GM18505 (cell line): ENCODE measurements at regions not wholly inside any gene's neighbourhood (a gene's known extent, or its start where the extent isn't known, plus 50 kb on each side); places are given as distances from the start of the nearest gene placed in this dataset.
"Not testable (repeated sequence)": the region's sequence is repeated elsewhere in the genome, so short reads cannot be mapped to it uniquely, and the experiment has no call there.

Source experiments
- ATAC-seq: cut with Tn5 transposase; IDR thresholded peaks from one replicate; pipeline ENCODE4 v1.9.1; 2021; ENCODE audit not compliant: unreplicated experiment
- POLR2A ChIP-seq: IDR thresholded peaks from 4 replicates; pipeline ENCODE4 v1.6.1; 2011; ENCODE audit warnings: borderline replicate concordance; ENCODE audit not compliant: insufficient read depth, insufficient read length; ENCODE audit errors: extremely low read depth

DNA sequence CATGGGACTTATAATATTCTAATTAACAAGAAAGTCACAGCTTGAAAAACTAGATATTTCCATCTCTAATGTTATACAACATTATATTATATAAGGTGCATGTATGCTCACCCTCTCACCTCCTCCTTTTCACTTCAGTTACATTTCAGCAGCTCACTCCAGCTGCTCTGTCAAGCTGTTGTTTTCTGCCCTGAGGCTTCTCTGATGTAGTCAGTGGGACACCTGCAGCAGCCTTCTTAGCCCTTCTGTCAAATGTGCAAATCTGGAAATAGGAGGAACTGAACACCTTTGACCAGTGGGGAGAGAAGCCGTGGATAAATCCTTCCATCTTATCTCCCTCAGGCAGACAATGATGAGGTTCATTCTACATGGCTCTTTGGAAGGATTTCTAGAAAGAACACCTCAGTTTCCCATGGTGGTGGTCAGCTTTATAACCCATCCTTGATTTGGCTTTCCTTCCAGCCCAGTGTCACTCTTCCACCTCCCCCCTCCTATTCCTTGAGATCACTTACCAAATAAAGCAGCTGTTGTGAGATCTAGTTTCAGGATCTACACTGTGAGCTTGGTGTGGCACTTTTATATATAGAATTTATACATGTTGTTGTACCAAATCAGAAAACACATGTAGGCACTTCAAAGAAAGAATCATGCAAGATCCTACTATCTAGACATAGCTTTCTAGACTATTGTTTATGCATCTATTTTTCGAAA is 79.6 kb upstream of the STK38L start:
- no peak for TF ChIP-seq POLR2A
- no peak for ATAC-seq

DNA sequence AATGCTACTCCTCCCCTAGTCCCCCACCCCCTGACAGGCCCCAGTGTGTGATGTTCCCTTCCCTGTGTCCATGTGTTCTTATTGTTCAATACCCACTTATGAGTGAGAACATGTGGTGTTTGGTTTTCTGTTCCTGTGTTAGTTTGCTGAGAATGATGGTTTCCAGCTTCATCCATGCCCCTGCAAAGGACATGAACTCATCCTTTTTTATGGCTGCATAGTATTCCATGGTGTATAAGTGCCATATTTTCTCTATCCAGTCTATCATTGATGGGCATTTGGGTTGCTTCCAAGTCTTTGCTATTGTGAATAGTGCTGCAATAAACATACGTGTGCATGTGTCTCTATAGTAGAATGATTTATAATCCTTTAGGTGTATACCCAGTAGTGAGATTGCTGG is 78.1 kb upstream of the STK38L start:
- ATAC-seq: not testable (repeated sequence)

DNA sequence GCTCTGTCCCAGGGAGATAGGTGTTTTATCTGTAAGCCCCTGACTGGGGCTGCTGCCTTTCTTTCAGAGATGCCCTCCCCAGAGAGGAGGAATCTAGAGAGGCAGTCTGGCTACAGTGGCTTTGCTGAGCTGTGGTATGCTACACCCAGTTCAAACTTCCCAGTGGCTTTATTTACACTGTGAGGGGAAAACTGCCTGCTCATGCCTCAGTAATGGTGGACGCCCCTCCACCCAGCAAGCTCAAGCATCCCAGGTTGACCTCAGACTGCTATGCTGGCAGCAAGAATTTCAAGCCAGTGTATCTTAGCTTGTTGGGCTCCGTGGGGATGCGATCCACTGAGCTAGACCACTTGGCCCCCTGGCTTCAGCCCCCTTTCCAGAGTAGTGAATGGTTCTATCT is 72.6 kb upstream of the STK38L start:
- ATAC-seq: not testable (repeated sequence)

DNA sequence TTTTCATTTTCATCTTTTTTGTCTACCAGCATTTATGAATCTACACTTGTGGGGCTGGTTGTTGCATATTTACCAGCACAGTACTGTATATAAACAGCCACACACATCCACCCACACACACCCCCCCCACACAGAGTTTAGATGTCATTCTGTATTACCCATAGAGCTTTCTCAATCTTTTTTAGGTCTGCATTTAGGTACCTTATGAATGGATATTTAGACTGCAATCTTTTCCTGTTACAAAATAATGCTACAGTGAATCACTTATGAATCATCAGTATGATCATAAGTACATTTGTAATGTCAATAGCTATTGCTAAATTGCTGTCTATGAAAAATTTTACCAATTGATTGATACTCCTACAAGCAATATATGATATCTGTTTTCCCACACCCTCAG is 67.3 kb upstream of the STK38L start:
- no peak for TF ChIP-seq POLR2A
- no peak for ATAC-seq

DNA sequence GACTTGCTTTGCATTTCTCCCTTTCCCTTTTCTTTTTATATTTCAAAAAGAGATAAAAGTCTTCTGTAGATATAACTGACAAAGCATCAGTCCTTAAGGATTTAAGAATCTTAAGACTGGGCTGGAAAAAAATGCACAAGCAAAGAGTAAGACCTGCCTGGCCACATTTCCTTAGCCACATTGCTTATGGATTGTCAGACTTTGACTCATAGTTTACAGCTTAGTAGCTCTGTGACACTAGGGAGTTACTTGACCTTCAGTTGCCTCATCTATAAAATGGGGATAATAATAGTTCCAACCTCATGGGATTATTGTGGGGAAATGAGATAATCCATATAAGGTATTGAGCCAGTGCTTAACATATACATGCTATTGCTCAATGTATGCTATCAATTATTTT is 66.4 kb upstream of the STK38L start:
- no peak for ATAC-seq
- no peak for TF ChIP-seq POLR2A

DNA sequence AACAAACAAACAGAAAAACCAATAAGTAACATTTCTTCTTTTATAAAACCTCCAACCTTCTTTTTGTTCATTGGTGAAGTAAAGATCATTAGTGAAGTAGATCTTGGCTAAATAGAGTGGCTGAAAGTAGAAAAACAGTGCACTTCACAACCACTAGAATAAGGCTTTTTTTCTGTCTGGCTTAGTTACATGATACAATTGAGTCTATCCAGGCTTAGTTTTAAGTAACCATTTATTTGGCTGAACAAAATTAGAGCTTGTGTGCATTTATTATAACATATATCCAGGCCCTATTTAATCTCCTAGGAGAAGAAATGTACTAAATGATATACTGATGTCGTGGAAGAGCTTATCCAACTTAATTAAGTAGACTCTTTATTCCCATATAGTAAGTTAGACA is 65.8 kb upstream of the STK38L start:
- ATAC-seq: no peak
- no peak for TF ChIP-seq POLR2A

DNA sequence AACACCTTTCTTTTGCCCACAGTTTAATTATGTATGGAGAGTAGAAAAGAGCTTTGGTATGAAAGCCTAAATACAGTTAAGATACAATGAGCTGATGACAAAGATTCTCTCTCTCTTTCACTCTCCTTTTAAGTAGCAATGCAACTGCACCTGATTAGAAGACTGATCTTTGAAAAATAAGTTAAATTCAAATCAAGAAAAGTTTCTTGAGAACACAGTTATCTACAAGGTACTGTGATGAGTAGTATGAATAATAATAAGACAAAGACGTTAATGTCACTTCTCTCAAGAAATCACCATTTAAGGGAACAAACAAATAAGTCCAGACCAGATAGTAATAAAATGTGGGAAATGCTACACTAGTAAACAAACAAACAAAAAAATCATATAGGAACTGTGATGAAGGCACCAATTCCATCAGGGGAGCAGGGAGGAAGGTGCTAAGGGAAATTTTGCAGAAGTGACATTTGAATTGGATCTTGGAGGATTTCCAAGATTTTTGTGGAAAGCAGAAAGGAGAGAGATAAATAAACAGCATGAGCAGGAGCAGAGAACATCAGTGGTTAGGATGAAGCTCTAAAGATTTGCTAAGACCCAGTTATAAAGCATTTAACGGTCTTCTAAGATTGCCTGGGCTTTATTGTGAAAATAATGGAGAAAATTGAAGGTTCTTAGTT is 65.2 kb upstream of the STK38L start:
- ATAC-seq: no peak
- no peak for TF ChIP-seq POLR2A

DNA sequence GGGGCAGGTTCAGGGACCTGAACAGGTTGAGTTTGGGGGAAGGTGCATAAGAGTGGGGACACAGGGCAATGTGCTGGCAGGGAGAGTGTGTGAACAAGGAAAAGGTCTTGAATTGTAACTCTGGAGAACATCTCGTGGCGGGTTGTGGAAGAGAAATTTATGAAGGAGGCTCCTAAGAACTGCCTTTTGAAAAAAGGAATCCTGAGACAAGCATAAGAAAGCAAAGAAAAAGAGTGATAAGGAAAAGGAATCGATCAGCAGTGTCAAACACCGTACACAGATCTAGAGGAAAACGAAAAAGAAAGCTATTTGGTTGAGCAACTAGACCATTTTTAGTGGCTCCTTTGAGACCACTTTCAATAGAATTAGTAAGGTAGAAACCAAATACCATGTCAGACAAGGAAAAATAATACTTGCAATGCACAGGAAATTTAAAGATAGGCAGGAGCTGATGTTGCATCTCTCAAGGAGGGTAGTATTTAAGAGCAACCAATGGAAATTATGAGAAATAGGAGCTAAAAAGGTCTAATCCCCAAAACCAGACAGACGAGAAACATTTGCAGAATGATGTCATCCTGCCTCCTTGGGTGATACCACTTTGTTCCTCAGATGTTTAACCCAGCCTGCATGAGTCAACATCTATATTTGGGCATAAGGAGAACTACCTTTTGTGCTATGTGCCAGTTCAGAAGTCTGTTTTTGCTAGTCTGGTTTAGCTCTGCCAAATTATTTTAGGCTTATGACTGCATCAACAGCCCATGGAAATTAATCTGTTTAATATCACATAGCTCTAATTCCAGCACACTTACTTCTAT is 64.5 kb upstream of the STK38L start:
- ATAC-seq: peak; percentile 92
- no peak for TF ChIP-seq POLR2A

DNA sequence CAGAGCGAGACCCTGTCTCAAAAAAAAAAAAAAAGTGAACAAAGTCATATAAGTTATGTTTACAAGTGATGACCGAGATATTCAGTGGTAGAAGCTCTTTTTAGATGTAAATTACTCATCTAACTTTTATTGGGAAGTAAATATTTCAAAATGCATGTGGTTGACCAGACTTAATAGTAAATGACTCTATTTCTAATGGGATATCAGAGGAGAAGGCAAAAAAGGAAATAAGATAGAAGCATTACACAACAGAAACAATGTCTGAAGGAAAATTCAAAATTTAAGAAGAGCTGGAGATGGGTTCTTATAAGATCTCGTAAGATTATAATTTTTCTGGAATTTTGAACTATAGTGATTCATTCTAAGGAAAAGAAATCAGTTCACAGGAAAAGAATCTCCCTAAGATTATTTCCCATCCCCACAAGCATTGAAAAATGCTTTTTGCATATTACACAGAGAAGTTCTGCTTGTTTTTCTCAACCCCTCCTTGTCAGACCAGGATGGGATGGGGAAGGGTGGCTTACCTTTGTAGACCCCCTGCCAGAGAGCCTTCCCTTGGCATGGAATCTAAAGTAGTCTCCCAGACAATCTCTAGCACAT is 63.1 kb upstream of the STK38L start:
- ATAC-seq: no peak

DNA sequence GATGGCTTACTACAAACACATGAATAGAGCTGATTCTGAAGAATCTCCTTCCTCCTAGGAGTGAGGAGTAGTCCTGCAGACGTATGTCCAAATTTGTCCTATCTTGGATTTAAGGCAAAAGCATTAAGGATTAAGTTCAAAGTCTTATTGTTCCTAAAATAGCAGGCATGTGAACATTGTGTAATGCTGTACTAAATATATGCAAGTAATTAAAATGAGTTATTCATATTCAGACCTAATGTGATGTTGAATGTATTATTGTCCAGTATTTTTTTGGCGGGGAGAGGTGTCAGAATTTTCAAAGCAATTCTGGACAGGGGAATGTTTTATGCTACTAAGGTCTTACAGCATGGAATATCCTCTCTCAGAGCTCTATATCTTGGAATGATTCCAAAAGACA is 60.7 kb upstream of the STK38L start:
- no peak for TF ChIP-seq POLR2A
- no peak for ATAC-seq

More for the DNA sequence above, 63.1 kb upstream of the STK38L start:
- no peak for TF ChIP-seq POLR2A

DNA sequence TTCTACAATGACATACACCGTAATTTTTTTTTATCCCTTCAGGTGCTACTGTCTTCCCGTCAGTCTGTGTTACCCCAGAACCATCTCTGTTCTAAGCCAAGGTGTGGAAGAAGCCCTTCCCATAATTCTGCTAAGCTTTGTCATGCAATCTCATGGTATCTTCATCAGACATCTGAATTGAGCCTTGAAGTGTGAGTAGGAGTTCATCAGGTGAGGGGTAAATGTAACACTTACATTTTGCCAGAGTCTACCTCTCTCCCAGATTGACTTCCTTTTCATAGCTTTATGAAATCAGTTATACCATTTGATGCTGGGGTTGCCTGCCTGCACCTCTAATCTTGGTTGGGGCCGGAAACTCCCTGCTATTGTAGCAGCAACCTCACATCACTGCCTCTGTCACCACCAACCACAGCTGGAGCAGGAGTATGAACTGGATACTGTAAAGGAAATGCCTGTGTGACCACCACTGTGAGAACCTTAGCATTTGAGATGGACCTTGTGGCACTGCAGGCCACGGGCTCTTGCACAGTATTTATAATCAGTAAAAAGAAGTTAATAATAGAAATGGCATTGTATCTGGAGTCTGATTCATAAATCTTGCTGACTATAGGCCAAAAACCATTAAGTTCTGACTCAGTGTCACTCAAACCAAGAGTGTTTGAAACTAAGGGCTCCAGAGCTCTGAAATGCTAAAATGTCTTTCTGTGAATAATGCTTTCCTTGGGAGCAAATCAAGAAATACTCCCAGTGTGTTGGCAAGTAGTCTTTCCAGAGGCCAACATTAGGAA is 58.7 kb upstream of the STK38L start:
- ATAC-seq: peak; percentile 79
- no peak for TF ChIP-seq POLR2A

DNA sequence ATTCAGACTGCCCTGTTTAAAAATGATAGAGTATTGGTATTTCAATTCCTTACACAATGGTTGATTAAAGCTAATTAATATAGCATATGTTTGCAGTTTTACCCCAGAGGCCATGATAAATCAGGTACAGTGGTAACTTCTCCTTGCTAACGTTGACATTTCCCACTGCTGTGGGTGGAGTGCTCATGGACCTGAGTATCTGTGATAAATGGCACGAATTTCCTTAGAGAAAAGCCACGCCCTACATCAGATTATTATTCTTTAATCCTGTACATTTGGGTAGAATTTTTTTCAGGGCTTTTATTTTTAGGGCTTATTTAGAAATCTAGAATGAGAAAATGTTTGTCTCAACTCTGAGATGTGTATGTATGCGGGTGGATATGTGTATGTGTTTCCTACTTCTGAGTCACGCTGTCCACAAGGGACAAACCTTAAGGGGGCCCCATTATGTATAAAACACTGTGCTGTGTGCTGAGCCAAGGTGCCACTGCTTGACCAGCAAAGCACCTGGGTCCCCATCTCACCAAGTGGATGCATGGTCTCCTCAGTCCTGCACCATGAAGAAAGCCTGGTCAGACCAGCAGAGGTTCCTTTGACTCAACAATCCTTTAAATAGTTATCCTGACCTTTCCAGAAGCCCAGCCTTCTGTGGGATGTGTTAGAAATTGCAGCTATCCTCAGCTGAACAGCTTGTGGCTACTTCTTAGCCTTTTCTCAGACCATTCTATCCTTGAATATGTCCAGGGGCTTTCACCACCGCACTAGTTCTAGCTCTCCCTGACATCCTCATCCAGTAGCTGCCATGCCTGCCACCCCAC is 57.9 kb upstream of the STK38L start:
- no peak for ATAC-seq
- TF ChIP-seq POLR2A: no peak

DNA sequence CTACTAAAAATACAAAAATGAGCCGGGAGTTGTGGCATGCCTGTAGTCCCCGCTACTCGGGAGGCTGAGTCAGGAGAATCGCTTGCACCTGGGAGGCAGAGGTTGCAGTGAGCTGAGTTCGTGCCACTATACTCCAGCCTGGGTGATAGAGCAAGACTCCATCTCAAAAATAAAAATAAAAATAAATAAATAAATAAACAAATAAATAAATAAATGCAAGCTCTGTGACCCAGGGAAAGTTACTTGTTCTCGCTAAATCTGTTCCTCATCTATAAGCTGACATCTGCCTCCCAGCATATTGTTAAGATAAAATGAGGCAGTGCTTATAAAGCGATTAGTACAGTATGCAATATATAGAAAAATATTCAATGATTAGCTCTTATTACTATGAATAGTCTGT is 56.4 kb upstream of the STK38L start:
- no peak for TF ChIP-seq POLR2A
- no peak for ATAC-seq

DNA sequence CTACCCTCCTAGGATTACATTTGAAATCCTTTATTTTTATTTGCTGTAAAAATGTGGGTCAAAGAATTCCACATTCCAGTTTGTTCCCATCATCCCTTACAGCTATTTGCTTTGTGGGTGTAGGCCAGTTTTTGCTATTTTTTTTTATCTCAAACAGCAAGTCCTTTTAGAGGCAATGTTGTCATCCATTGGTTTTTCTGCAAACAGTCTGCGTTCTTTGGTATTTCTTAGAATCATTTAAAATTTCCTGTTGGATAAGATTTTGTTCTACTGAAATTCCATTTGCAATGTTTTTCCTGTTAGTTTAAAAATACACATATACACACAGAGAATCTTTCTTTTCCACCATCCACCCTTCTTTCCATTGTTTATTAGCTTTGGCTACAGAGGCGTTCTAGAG is 53.3 kb upstream of the STK38L start:
- no peak for ATAC-seq
- TF ChIP-seq POLR2A: no peak
